Lung (tissue), 11 donors: ENCODE measurements at regions not wholly inside any gene's neighbourhood (a gene's known extent, or its start where the extent isn't known, plus 50 kb on each side); places are given as distances from the start of the nearest gene placed in this dataset.

Experiments
- ATAC-seq: fragments of 200-7000 bp; cut with Tn5 transposase; one replicate; pipeline ENCODE4 v1.9.1; 2020; ENCODE audit warnings: moderate number of reproducible peaks; ENCODE audit not compliant: insufficient read depth, low FRiP score
- DNase-seq, 3 donors: peaks; one replicate each; pipeline ENCODE4 v3.0.0-alpha.2; 2013 to 2017
- H3K27ac ChIP-seq, 2 donors: one replicate each; pipeline ENCODE4 v1.5.1; 2013; ENCODE audit warnings: mild to moderate bottlenecking in 2 of 2, moderate library complexity in 2 of 2, control low read depth in 1 of 2, inconsistent platforms in 1 of 2, low read depth in 1 of 2, low read length in 1 of 2
- H3K27me3 ChIP-seq, 3 donors: one replicate each; pipeline ENCODE4 v1.5.1; 2013; ENCODE audit warnings: low read length in 2 of 3; ENCODE audit not compliant: control insufficient read depth in 3 of 3, insufficient read depth in 3 of 3
- H3K36me3 ChIP-seq, 4 donors: one replicate each; pipeline ENCODE4 v1.5.1; 2013; ENCODE audit warnings: low read length in 4 of 4, mild to moderate bottlenecking in 1 of 4, moderate library complexity in 1 of 4; ENCODE audit not compliant: control insufficient read depth in 4 of 4, insufficient read depth in 4 of 4
- H3K4me1 ChIP-seq, 5 donors: one replicate each; pipeline ENCODE4 v1.5.1; 2013; ENCODE audit warnings: low read length in 5 of 5, mild to moderate bottlenecking in 2 of 5, moderate library complexity in 1 of 5; ENCODE audit not compliant: control insufficient read depth in 5 of 5, insufficient read depth in 5 of 5
- H3K4me3 ChIP-seq: one replicate; pipeline ENCODE4 v1.5.1; 2013; ENCODE audit warnings: mild to moderate bottlenecking, control low read depth, moderate library complexity
- H3K9ac ChIP-seq, 2 donors: one replicate each; pipeline ENCODE4 v1.5.1; 2013; ENCODE audit warnings: low read length in 2 of 2, control low read depth in 1 of 2; ENCODE audit not compliant: insufficient read depth in 1 of 2
- H3K9me3 ChIP-seq, 4 donors: one replicate each; pipeline ENCODE4 v1.5.1; 2013; ENCODE audit warnings: low read length in 3 of 4, mild to moderate bottlenecking in 1 of 4, moderate library complexity in 1 of 4; ENCODE audit not compliant: control insufficient read depth in 4 of 4, insufficient read depth in 3 of 4
- CTCF ChIP-seq: IDR thresholded peaks from 2 replicates; pipeline ENCODE4 v1.5.1; 2012; ENCODE audit warnings: mild to moderate bottlenecking; ENCODE audit errors: control extremely low read depth, extremely low read depth
- WGBS, 2 donors: extraction: QIAGEN DNeasy Blood & Tissue Kit; methylation state at CpG; one replicate each; pipeline ENCODE4 v1.1.7; 2013; 5-methylcytosine and 5-hydroxymethylcytosine counted together
- donor health status: control.
- donor health status: control.
- donor health status: Bipolar disorder and iron deficiency.
- donor health status: healthy.
- donor health status: DM: yes; HTN: yes; CAD: no.

GRCh38 chr6:87925373-87926060 is 122.1 kb upstream of the SPACA1 start:
- Histone ChIP-seq H3K27ac (no peak overlapping the region), H3K9ac (no peak overlapping the region), H3K9me3 (no peaks in the 10 kb centered on the region), H3K27me3 (no peaks in the 10 kb centered on the region), H3K4me3 (no peak overlapping the region), H3K36me3 (no peaks in the 10 kb centered on the region), H3K4me1 (peaks cover 0 to 6% (median 0%) of the 10 kb centered on the region in 5 donors)
- 50 to 51% methylated on average over 7 of the region's 7 CpGs for WGBS, 2 donors
- TF ChIP-seq CTCF: no peak
- DNase-seq (no peak), ATAC-seq (no peak)

GRCh38 chr6:87923389-87924050 is 124.1 kb upstream of the SPACA1 start:
- no peak overlapping the region for H3K27ac ChIP-seq
- ATAC-seq (no peak), DNase-seq (no peak)
- H3K27me3 ChIP-seq: no peaks in the 10 kb centered on the region
- H3K9me3 ChIP-seq: no peaks in the 10 kb centered on the region
- peaks cover 0 to 6% (median 0%) of the 10 kb centered on the region in 5 donors for H3K4me1 ChIP-seq
- WGBS, 2 donors: 91 to 92% methylated on average over 7 of the region's 7 CpGs
- H3K4me3 ChIP-seq: no peak overlapping the region
- no peak for TF ChIP-seq CTCF
- H3K36me3 ChIP-seq: no peaks in the 10 kb centered on the region
- H3K9ac ChIP-seq: no peak overlapping the region

GRCh38 chr6:87922947-87923330 is 124.7 kb upstream of the SPACA1 start:
- Histone ChIP-seq H3K36me3 (no peaks in the 10 kb centered on the region), H3K4me3 (no peak overlapping the region), H3K9ac (no peak overlapping the region), H3K27me3 (no peaks in the 10 kb centered on the region), H3K9me3 (no peaks in the 10 kb centered on the region), H3K4me1 (peaks cover 0 to 9% (median 0%) of the 10 kb centered on the region in 5 donors), H3K27ac (no peak overlapping the region)
- WGBS, 2 donors: 23 to 30% methylated on average over 2 of the region's 2 CpGs
- no peak for TF ChIP-seq CTCF
- ATAC-seq (no peak), DNase-seq (no peak)
